A172 (cell line): ENCODE measurements at regions not wholly inside any gene's neighbourhood (a gene's known extent, or its start where the extent isn't known, plus 50 kb on each side); places are given as distances from the start of the nearest gene placed in this dataset.

Source experiments
- DNase-seq: peaks from one replicate; pipeline ENCODE4 v3.0.0-alpha.2; 2015; ENCODE audit warnings: low spot score

GRCh38 chr20:12276011-12276673 lies 358.4 kb downstream of the BTBD3 start:
- no peak for DNase-seq

GRCh38 chr20:12287575-12287974 lies 369.9 kb downstream of the BTBD3 start:
- no peak for DNase-seq

- no peak for DNase-seq
Observed at GRCh38 chr20:12289465-12289864, 371.8 kb downstream of the BTBD3 start.

- DNase-seq: no peak
Observed at GRCh38 chr20:12291386-12291785, 373.7 kb downstream of the BTBD3 start.

- no peak for DNase-seq
Observed at GRCh38 chr20:12293900-12294299, 376.2 kb downstream of the BTBD3 start.

- no peak for DNase-seq
Observed at GRCh38 chr20:12294678-12295077, 377.0 kb downstream of the BTBD3 start.

GRCh38 chr20:12305188-12305950 lies 387.7 kb downstream of the BTBD3 start:
- no peak for DNase-seq

GRCh38 chr20:12306107-12306506 lies 388.4 kb downstream of the BTBD3 start:
- no peak for DNase-seq

GRCh38 chr20:12311094-12311865 lies 393.6 kb downstream of the BTBD3 start:
- DNase-seq: no peak

- no peak for DNase-seq
Observed at GRCh38 chr20:12315652-12316051, 398.0 kb downstream of the BTBD3 start.

- DNase-seq: no peak
Observed at GRCh38 chr20:12316794-12317193, 399.1 kb downstream of the BTBD3 start.

GRCh38 chr20:12317433-12317832 lies 399.7 kb downstream of the BTBD3 start:
- DNase-seq: no peak

GRCh38 chr20:12318043-12318442 lies 400.4 kb downstream of the BTBD3 start:
- no peak for DNase-seq

- DNase-seq: no peak
Observed at GRCh38 chr20:12321736-12322135, 404.0 kb downstream of the BTBD3 start.

GRCh38 chr20:12327205-12327604 lies 409.5 kb downstream of the BTBD3 start:
- no peak for DNase-seq

GRCh38 chr20:12331236-12331635 lies 413.5 kb downstream of the BTBD3 start:
- DNase-seq: no peak

- no peak for DNase-seq
Observed at GRCh38 chr20:12337601-12338000, 419.9 kb downstream of the BTBD3 start.

- no peak for DNase-seq
Observed at GRCh38 chr20:12345978-12346377, 428.3 kb downstream of the BTBD3 start.

GRCh38 chr20:12353842-12354241 lies 436.1 kb downstream of the BTBD3 start:
- DNase-seq: no peak

GRCh38 chr20:12354725-12355124 lies 437.0 kb downstream of the BTBD3 start:
- no peak for DNase-seq

GRCh38 chr20:12355185-12355584 lies 437.5 kb downstream of the BTBD3 start:
- no peak for DNase-seq

GRCh38 chr20:12358006-12358654 lies 440.4 kb downstream of the BTBD3 start:
- DNase-seq: no peak
